BLaER1 (cell line): ENCODE measurements at regions not wholly inside any gene's neighbourhood (a gene's known extent, or its start where the extent isn't known, plus 50 kb on each side); places are given as distances from the start of the nearest gene placed in this dataset.

Experiments
- H3K27ac ChIP-seq: shearing (Covaris generic); formaldehyde crosslinking; 2 replicates; pipeline ENCODE4 v1.8.1; 2022
- H3K27me3 ChIP-seq: shearing (Covaris generic); formaldehyde crosslinking; 2 replicates; pipeline ENCODE4 v1.8.1; 2022
- H3K36me3 ChIP-seq: shearing (Covaris generic); formaldehyde crosslinking; 2 replicates; pipeline ENCODE4 v1.8.1; 2022
- H3K4me1 ChIP-seq: shearing (Covaris generic); formaldehyde crosslinking; 2 replicates; pipeline ENCODE4 v1.8.1; 2022
- H3K4me2 ChIP-seq: shearing (Covaris generic); formaldehyde crosslinking; 2 replicates; pipeline ENCODE4 v1.8.1; 2022
- H3K4me3 ChIP-seq: shearing (Covaris generic); formaldehyde crosslinking; 2 replicates; pipeline ENCODE4 v1.8.1; 2022
- H3K9ac ChIP-seq: shearing (Covaris generic); formaldehyde crosslinking; 2 replicates; pipeline ENCODE4 v1.8.1; 2022
- H3K9me3 ChIP-seq: shearing (Covaris generic); formaldehyde crosslinking; 2 replicates; pipeline ENCODE4 v1.8.1; 2022
- H4K20me1 ChIP-seq: shearing (Covaris generic); formaldehyde crosslinking; 2 replicates; pipeline ENCODE4 v1.8.1; 2022
- Cebpa-rat ChIP-seq: shearing (Covaris generic); IDR thresholded peaks from 2 replicates; pipeline ENCODE4 v1.8.1; 2022

DNA sequence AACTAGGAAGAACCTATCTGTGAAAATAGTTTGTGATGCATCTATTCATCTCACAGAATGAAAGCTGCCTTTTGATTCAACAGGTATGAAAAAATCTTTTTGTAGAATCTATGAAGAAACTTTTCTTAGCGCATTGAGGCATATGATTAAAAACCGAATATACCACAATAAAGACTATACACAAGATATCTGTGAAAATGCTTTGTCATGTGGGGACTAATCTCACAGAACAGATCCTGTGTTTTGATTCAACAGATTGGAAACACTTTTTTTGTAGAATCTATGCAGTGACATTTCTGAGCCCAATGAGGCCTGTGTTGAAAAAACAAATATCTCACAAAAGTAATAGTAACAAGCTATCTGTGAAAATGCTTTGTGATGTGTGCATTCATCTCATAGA, 2247.5 kb downstream of the TP53TG3F start:
- Histone ChIP-seq H3K36me3 (no peaks in the 10 kb centered on the region), H3K4me3 (no peak overlapping the region), H3K27ac (no peak overlapping the region), H4K20me1 (no peaks in the 10 kb centered on the region), H3K9ac (no peak overlapping the region), H3K9me3 (peaks cover 51% of the 10 kb centered on the region), H3K4me1 (peaks cover 14% of the 10 kb centered on the region; the same call in 1 of the 2 replicates), H3K27me3 (no peaks in the 10 kb centered on the region), H3K4me2 (no peak overlapping the region)
- TF ChIP-seq Cebpa-rat = no peak

DNA sequence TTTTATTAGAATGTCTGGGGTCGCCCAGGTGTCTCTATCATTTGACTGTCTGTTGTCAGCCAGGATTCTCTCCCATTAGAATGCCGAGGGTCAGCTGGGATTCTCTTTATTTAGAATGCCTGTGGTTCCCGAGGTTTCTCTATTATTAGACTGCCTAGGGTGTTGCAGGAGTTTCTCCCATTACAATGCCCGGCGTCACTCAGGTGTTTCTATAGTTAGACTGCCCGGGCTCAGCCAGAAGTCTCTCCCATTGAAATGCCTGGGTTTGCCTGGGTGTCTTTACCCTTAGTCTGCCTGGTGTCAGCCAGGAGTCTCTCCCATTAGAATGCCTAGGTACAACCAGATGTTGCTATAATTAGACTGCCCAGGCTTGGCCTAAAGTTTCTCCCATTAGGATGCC, 2252.0 kb downstream of the TP53TG3F start:
- H3K9me3 ChIP-seq = peaks cover 54% of the 10 kb centered on the region
- H3K4me1 ChIP-seq = no peaks in the 10 kb centered on the region
- no peak overlapping the region for H3K9ac ChIP-seq
- TF ChIP-seq Cebpa-rat = no peak
- no peaks in the 10 kb centered on the region for H3K27me3 ChIP-seq
- no peak overlapping the region for H3K4me3 ChIP-seq
- no peaks in the 10 kb centered on the region for H4K20me1 ChIP-seq
- no peak overlapping the region for H3K4me2 ChIP-seq
- no peaks in the 10 kb centered on the region for H3K36me3 ChIP-seq
- no peak overlapping the region for H3K27ac ChIP-seq

DNA sequence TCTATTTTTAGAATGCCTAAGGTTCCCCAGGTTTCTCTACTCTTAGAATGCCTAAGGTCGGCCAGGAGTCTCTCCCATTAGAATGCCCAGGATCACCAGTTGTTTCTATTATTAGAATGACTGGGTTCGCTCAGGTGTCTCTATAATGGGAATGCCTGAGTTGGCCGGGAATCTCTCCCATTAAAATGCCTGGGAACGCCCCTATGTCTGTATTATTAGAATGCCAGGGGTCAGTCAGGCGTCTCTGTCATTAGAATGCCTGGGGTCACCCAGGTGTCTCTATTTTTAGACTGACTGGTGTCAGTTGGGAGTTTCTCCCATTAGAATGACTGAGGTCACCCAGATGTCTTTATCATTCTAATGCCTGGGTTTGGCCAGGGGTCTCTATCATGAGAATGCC, 2252.5 kb downstream of the TP53TG3F start:
- no peak overlapping the region for H3K9ac ChIP-seq

DNA sequence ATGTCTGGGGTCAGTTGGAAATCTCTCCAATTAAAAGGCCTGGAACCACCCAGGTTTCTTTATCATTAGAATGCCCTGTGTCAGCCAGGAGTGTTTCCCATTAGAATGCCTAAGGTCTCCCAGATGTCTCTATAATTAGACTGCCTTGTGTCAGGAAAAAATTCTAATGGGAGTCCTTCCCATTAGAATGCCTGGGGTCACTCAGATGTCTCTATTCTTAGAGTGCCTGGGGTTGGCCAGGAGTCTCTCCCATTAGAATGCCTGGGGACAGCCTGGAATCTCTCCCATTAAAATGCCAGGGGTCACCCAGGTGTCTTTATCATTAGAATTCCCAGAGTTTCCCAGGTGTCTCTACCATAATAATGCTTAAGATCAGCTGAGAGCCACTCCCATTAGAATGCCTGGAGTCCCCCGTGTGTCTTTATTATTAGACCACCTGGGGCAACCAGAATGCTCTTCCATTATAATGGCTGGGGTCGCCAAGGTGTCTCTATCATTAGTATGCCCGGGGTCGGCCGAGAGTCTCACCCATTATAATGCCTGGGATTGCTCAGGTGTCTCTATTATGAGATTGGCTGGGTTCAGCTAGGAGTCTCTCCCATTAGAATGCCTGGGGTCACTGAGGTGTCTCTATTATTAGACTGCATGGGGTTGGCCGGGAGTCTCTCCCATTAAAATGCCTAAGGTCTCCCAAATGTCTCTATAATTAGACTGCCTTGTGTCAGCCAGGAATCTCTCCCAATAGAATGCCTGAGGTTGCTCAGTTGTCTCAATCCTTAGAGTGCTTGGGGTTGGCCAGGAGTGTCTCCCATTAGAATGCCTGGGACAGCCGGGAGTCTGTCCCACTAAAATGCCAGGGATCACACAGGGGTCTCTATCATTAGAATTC, 2254.6 kb downstream of the TP53TG3F start:
- H3K9me3 ChIP-seq = peaks cover 44% of the 10 kb centered on the region
- H4K20me1 ChIP-seq = no peaks in the 10 kb centered on the region
- no peak overlapping the region for H3K27ac ChIP-seq
- H3K4me2 ChIP-seq = no peak overlapping the region
- H3K27me3 ChIP-seq = no peaks in the 10 kb centered on the region
- no peak overlapping the region for H3K9ac ChIP-seq
- no peak overlapping the region for H3K4me3 ChIP-seq
- no peak for TF ChIP-seq Cebpa-rat
- no peaks in the 10 kb centered on the region for H3K4me1 ChIP-seq
- no peaks in the 10 kb centered on the region for H3K36me3 ChIP-seq

More for the DNA sequence above, 2252.5 kb downstream of the TP53TG3F start:
- no peak overlapping the region for H3K27ac ChIP-seq
- no peaks in the 10 kb centered on the region for H3K27me3 ChIP-seq
- peaks cover 54% of the 10 kb centered on the region for H3K9me3 ChIP-seq
- no peaks in the 10 kb centered on the region for H3K36me3 ChIP-seq
- H4K20me1 ChIP-seq = no peaks in the 10 kb centered on the region
- no peak overlapping the region for H3K4me3 ChIP-seq
- no peak overlapping the region for H3K4me2 ChIP-seq
- H3K4me1 ChIP-seq = no peaks in the 10 kb centered on the region
- no peak for TF ChIP-seq Cebpa-rat

DNA sequence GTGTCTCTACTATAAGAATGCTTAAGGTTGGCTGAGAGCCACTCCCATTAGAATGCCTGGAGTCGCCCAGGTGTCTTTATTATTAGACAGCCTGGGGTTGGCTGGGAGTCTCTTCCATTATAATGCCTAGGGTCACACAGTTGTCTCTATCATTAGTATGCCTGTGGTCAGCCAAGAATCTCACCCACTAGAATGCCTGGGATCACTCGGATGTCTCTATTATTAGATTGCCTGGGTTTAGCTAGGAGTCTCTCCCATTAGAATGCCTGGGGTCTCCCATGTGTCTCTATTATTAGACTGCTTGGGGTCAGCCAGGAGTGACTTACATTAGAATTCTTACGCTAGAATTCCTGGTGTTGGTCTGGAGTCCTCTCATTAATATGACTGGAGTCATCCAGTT, 2255.3 kb downstream of the TP53TG3F start:
- Histone ChIP-seq H3K4me2 (no peak overlapping the region), H3K9me3 (peaks cover 38% of the 10 kb centered on the region), H3K27me3 (no peaks in the 10 kb centered on the region), H3K9ac (no peak overlapping the region), H3K4me3 (no peak overlapping the region), H3K36me3 (no peaks in the 10 kb centered on the region), H3K27ac (no peak overlapping the region), H3K4me1 (no peaks in the 10 kb centered on the region), H4K20me1 (no peaks in the 10 kb centered on the region)
- no peak for TF ChIP-seq Cebpa-rat

DNA sequence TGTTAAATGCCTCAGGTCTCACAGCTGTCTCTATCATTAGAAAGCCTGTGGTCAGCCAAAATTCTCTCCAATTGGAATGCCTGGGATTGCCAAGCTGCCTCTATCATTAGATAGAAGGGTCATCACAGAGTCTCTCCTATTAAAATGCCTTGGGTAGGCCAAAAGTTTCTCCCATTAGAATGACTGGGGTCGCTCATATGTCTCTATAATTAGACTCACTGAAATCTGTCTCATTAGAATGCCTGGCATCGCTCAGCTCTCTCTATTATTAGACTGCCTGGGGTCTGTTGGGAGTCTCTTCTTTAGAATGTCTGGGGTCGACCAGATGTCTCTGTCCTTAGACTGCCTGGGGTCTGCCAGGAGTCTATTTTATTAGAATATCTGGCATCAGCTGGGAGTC, 2265.1 kb downstream of the TP53TG3F start:
- peaks cover 41% of the 10 kb centered on the region for H3K9me3 ChIP-seq
- no peak overlapping the region for H3K4me2 ChIP-seq
- no peak overlapping the region for H3K9ac ChIP-seq
- no peaks in the 10 kb centered on the region for H3K4me1 ChIP-seq
- no peak overlapping the region for H3K27ac ChIP-seq
- H3K27me3 ChIP-seq = no peaks in the 10 kb centered on the region
- no peak overlapping the region for H3K4me3 ChIP-seq
- no peaks in the 10 kb centered on the region for H4K20me1 ChIP-seq
- H3K36me3 ChIP-seq = no peaks in the 10 kb centered on the region
- TF ChIP-seq Cebpa-rat = no peak

DNA sequence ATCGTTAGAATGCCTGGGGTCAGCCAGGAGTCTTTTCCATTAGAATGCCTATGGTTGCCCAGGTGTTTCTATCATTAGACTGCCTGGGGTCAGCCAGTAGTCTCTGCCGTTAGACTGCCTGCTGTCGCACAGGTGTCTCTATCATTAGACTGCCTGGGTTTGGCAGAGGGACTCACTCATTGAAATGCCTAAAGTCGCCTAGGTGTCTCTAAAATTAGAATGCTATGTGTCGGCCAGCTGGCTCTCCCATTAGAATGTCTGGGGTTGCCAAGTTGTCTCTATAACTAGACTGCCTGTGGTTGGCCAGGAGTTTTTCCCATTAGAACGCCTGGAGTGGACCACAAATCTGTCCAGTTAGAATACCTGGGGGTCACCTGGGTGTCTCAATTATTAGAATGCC, 2266.5 kb downstream of the TP53TG3F start:
- peaks cover 41% of the 10 kb centered on the region for H3K9me3 ChIP-seq
- H3K4me3 ChIP-seq = no peak overlapping the region
- H3K9ac ChIP-seq = no peak overlapping the region
- no peaks in the 10 kb centered on the region for H4K20me1 ChIP-seq
- no peak overlapping the region for H3K4me2 ChIP-seq
- no peak overlapping the region for H3K27ac ChIP-seq
- TF ChIP-seq Cebpa-rat = no peak
- no peaks in the 10 kb centered on the region for H3K4me1 ChIP-seq
- H3K27me3 ChIP-seq = no peaks in the 10 kb centered on the region
- no peaks in the 10 kb centered on the region for H3K36me3 ChIP-seq

DNA sequence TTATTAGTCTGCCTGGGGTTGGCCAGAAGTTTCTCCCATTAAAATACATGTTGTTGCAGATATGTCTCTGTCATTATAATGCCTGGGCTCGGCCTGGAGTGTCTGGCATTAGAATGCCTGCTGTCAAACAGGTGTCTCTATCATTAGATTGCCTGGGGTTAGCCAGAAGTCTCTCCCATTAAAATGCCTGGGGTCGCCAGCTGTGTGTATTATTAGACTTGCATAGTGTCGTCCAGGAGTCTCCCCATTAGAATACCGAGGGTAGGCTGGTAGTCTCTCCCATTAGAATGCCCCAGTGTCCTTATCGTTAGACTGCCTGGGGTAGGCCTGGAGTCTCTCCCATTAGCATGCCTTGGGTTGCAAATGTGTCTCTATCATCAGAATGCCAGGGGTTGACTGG, 2270.8 kb downstream of the TP53TG3F start:
- H3K9ac ChIP-seq = no peak overlapping the region
- H3K27ac ChIP-seq = no peak overlapping the region
- H3K9me3 ChIP-seq = peaks cover 49% of the 10 kb centered on the region
- no peaks in the 10 kb centered on the region for H3K4me1 ChIP-seq
- H3K27me3 ChIP-seq = no peaks in the 10 kb centered on the region
- H3K4me3 ChIP-seq = no peak overlapping the region
- H4K20me1 ChIP-seq = no peaks in the 10 kb centered on the region
- TF ChIP-seq Cebpa-rat = no peak
- no peaks in the 10 kb centered on the region for H3K36me3 ChIP-seq
- H3K4me2 ChIP-seq = no peak overlapping the region

DNA sequence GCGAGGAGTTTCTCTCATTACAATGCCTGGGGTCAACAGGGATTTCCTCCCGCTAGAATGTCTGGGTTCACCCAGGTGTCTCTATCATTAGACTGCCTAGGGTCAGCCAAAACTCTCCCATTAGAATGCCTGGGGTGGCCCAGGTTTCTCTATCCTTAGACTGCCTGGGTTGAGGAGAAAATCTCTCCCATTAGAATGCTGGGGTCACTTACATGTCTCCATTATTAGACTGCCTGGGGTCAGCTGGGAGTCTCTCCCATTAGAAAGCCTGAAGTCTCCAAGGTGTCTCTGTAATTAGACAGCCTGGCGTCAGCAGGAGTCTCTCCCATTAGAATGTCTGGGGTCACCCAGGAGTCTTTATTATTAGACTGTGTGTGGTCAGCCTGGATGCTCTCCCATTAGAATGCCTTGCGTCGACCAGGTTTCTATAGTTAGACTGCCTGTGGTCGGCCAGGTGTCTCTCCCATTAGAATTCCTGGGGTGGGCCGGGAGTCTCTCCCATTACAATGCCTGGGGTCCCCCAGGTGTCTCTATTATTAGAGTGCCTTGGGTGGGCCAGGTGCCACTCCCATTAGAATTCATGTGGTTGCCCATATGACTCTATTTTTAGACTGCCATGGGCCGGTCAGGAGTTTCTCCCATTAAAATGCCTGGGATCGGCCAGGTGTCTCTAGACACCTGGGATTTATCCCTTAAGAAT, 2272.1 kb downstream of the TP53TG3F start:
- Histone ChIP-seq H3K4me2 (no peak overlapping the region), H3K9me3 (peaks cover 50% of the 10 kb centered on the region), H3K4me3 (no peak overlapping the region), H3K27ac (no peak overlapping the region), H3K4me1 (no peaks in the 10 kb centered on the region), H3K36me3 (no peaks in the 10 kb centered on the region), H3K9ac (no peak overlapping the region), H3K27me3 (no peaks in the 10 kb centered on the region), H4K20me1 (no peaks in the 10 kb centered on the region)
- no peak for TF ChIP-seq Cebpa-rat
